ENCODE measurements at regions not wholly inside any gene's neighbourhood (a gene's known extent, or its start where the extent isn't known, plus 50 kb on each side); places are given as distances from the start of the nearest gene placed in this dataset.

DNA sequence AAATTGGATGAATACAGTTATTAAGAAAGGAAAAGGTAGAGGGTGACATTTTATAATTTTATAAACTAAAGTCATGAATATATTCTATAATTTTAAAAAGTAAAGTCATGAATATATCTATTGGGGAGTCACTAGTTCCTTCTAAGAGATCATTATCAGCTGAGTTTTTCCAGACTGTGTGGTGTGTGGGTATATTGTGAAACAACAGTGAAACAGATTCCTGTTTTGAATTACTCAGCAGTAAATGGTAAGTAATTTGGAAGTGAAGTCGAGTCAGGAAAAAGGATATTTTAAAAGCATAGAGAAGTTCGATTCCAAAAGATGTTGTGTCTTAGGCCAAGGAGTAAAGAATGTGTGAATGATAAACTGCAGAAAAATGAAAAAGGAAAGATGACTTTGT, 1018.2 kb upstream of the NXPH2 start:
- TF ChIP-seq, protein P1, sequence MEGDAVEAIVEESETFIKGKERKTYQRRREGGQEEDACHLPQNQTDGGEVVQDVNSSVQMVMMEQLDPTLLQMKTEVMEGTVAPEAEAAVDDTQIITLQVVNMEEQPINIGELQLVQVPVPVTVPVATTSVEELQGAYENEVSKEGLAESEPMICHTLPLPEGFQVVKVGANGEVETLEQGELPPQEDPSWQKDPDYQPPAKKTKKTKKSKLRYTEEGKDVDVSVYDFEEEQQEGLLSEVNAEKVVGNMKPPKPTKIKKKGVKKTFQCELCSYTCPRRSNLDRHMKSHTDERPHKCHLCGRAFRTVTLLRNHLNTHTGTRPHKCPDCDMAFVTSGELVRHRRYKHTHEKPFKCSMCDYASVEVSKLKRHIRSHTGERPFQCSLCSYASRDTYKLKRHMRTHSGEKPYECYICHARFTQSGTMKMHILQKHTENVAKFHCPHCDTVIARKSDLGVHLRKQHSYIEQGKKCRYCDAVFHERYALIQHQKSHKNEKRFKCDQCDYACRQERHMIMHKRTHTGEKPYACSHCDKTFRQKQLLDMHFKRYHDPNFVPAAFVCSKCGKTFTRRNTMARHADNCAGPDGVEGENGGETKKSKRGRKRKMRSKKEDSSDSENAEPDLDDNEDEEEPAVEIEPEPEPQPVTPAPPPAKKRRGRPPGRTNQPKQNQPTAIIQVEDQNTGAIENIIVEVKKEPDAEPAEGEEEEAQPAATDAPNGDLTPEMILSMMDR (IDR thresholded peaks at IDR 0.05): no peak
- TF ChIP-seq POLR2A (IDR thresholded peaks at IDR 0.05) (no peak), POLR2AphosphoS5 (IDR thresholded peaks at IDR 0.05) (no peak)
